ENCODE measurements at regions not wholly inside any gene's neighbourhood (a gene's known extent, or its start where the extent isn't known, plus 50 kb on each side); places are given as distances from the start of the nearest gene placed in this dataset.

DNA sequence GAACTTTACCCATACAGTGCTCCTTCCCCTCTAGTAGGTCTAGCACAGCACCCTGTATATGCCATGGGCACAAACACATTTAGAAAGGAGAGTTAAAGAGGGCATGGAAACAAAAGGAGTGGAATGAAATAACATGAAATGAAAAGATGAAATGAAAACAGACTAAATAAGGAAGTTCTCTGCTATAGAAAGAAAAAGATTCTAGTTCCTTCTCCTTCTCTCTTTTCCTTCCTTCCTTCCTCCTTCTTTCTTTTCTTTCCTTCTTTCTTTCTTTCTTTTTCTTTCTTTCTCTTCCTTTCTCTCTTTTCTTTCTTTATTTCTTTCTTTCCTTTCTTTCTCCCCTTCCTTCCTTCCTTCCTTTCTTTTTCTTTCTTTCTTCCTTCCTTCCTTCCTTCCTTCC is 2197.4 kb downstream of the PCDH7 start:
- TF ChIP-seq, protein P1, sequence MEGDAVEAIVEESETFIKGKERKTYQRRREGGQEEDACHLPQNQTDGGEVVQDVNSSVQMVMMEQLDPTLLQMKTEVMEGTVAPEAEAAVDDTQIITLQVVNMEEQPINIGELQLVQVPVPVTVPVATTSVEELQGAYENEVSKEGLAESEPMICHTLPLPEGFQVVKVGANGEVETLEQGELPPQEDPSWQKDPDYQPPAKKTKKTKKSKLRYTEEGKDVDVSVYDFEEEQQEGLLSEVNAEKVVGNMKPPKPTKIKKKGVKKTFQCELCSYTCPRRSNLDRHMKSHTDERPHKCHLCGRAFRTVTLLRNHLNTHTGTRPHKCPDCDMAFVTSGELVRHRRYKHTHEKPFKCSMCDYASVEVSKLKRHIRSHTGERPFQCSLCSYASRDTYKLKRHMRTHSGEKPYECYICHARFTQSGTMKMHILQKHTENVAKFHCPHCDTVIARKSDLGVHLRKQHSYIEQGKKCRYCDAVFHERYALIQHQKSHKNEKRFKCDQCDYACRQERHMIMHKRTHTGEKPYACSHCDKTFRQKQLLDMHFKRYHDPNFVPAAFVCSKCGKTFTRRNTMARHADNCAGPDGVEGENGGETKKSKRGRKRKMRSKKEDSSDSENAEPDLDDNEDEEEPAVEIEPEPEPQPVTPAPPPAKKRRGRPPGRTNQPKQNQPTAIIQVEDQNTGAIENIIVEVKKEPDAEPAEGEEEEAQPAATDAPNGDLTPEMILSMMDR (IDR thresholded peaks at IDR 0.05) = no peak
- TF ChIP-seq ZFX (IDR thresholded peaks at IDR 0.05; ENCODE audit: borderline replicate concordance) = no peak

Data from 22Rv1 (cell line).